GM23248 (cell line): ENCODE measurements at regions not wholly inside any gene's neighbourhood (a gene's known extent, or its start where the extent isn't known, plus 50 kb on each side); places are given as distances from the start of the nearest gene placed in this dataset.

Source experiments
- EZH2 ChIP-seq: fragments of 200-600 bp; sonication (generic); IDR thresholded peaks from 2 replicates; pipeline ENCODE4 v1.6.1; 2018; ENCODE audit warnings: antibody characterized with exemption, mild to moderate bottlenecking; ENCODE audit not compliant: insufficient read depth, poor library complexity, severe bottlenecking
- EZH2phosphoT487 ChIP-seq: fragments of 200-600 bp; sonication (generic); IDR thresholded peaks from 2 replicates; pipeline ENCODE4 v1.6.1; 2018; ENCODE audit warnings: antibody characterized with exemption, moderate library complexity, mild to moderate bottlenecking, low read depth; ENCODE audit not compliant: insufficient read depth

GRCh38 chr6:103107985-103108384, 1714.5 kb downstream of the GRIK2 start:
- TF ChIP-seq EZH2phosphoT487 (no peak), EZH2 (no peak)
